ENCODE measurements at regions not wholly inside any gene's neighbourhood (a gene's known extent, or its start where the extent isn't known, plus 50 kb on each side); places are given as distances from the start of the nearest gene placed in this dataset.

DNA sequence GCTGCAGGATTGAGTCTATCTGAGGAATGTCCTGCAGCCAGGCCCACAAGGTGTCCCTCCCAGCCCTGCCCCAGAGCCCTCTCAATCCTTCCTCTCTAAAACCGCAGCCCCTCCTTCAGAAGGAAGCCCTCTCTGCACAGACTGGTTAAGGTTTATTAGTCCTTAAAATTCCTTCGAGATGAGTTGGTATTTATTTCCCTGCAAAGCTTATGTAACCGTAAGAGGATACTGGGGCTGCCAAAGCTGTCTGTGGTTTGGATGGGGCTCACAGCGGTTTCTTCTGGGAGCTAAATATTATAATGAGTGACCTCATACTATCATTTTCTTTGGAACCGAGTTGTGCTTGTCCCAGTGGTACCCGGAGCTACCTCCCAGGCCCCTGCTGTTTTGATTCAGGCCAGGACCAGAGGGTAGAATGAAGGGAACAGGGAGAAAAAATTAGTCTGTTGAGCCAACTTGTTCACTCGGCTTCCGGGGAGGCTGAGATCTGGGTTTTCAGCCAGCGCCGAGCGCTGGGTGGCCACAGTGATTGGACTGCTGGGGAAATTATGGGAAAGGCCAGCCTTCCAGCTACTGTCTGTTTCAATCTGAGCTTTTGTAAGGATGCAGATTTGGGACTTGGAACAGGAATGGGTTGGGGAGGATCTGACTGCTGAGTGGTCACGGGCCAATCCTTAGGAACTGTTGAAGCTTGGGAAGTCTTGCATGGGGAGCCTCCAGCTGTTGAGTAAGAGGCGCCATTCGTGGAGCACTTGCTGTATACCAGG is 107.5 kb downstream of the NDFIP1 start:
- peak; percentile 96 for ATAC-seq

GRCh38 chr5:142213077-142213476 is 104.5 kb downstream of the NDFIP1 start:
- ATAC-seq: no peak
- TF ChIP-seq SNAI2 (CRISPR knock-in tag; IDR thresholded peaks at IDR 0.05) (no peak), ZC3H10 (CRISPR knock-in tag; IDR thresholded peaks at IDR 0.05) (no peak), ESRRG (CRISPR knock-in tag; IDR thresholded peaks at IDR 0.05) (no peak), ZNF565 (CRISPR knock-in tag; conservative IDR thresholded peaks at IDR 0.05; ENCODE audit: low read depth) (no peak)

More for the DNA sequence above, 107.5 kb downstream of the NDFIP1 start:
- TF ChIP-seq ISL1 (CRISPR knock-in tag; IDR thresholded peaks at IDR 0.05): peak; percentile 67
- TF ChIP-seq, protein P1, sequence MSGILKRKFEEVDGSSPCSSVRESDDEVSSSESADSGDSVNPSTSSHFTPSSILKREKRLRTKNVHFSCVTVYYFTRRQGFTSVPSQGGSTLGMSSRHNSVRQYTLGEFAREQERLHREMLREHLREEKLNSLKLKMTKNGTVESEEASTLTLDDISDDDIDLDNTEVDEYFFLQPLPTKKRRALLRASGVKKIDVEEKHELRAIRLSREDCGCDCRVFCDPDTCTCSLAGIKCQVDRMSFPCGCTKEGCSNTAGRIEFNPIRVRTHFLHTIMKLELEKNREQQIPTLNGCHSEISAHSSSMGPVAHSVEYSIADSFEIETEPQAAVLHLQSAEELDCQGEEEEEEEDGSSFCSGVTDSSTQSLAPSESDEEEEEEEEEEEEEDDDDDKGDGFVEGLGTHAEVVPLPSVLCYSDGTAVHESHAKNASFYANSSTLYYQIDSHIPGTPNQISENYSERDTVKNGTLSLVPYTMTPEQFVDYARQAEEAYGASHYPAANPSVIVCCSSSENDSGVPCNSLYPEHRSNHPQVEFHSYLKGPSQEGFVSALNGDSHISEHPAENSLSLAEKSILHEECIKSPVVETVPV (CRISPR knock-in tag; IDR thresholded peaks at IDR 0.05): no peak
- peak; percentile 73; the same call in 1 of the 2 replicates for TF ChIP-seq PATZ1 (CRISPR knock-in tag; IDR thresholded peaks at IDR 0.05; ENCODE audit: borderline replicate concordance)
- no peak for TF ChIP-seq ZFP3 (CRISPR knock-in tag; IDR thresholded peaks at IDR 0.05)
- TF ChIP-seq, protein P2, sequence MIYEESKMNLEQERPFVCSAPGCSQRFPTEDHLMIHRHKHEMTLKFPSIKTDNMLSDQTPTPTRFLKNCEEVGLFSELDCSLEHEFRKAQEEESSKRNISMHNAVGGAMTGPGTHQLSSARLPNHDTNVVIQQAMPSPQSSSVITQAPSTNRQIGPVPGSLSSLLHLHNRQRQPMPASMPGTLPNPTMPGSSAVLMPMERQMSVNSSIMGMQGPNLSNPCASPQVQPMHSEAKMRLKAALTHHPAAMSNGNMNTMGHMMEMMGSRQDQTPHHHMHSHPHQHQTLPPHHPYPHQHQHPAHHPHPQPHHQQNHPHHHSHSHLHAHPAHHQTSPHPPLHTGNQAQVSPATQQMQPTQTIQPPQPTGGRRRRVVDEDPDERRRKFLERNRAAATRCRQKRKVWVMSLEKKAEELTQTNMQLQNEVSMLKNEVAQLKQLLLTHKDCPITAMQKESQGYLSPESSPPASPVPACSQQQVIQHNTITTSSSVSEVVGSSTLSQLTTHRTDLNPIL (CRISPR knock-in tag; IDR thresholded peaks at IDR 0.05; ENCODE audit: low read depth): 0 out of 2 replicates have a peak, but pooled peaks have one; percentile 29
- TF ChIP-seq SNAI2 (CRISPR knock-in tag; IDR thresholded peaks at IDR 0.05): no peak

DNA sequence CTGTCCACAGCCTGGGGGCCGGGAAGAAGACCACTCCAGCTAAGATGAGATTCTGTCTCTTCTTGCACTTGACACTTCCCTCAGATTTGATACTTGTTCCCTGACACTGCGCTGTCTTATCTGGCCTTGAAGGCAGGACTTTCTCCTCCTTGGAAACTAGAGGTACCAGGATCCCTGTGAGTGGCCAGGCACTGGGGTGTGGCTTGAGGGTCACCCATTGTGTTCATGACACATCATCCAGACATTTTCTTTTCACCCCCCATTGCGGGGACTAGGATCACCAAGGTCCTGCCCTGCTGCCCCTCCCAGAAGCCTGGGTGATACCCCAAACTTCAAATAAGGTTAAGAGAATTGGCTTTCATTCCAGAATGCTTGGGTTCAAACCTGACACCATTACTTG is 103.3 kb downstream of the NDFIP1 start:
- TF ChIP-seq RARB (CRISPR knock-in tag; IDR thresholded peaks at IDR 0.05) (no peak), POU6F1 (CRISPR knock-in tag; IDR thresholded peaks at IDR 0.05; ENCODE audit: borderline replicate concordance, low read depth) (no peak), TCF4 (CRISPR knock-in tag; IDR thresholded peaks at IDR 0.05; ENCODE audit: borderline replicate concordance) (no peak), ESRRG (CRISPR knock-in tag; IDR thresholded peaks at IDR 0.05) (no peak), ZC3H10 (CRISPR knock-in tag; IDR thresholded peaks at IDR 0.05) (no peak), SNAI2 (CRISPR knock-in tag; IDR thresholded peaks at IDR 0.05) (no peak), ZNF70 (CRISPR knock-in tag; IDR thresholded peaks at IDR 0.05) (no peak), CSDC2 (CRISPR knock-in tag; IDR thresholded peaks at IDR 0.05) (no peak)
- TF ChIP-seq, protein P3, sequence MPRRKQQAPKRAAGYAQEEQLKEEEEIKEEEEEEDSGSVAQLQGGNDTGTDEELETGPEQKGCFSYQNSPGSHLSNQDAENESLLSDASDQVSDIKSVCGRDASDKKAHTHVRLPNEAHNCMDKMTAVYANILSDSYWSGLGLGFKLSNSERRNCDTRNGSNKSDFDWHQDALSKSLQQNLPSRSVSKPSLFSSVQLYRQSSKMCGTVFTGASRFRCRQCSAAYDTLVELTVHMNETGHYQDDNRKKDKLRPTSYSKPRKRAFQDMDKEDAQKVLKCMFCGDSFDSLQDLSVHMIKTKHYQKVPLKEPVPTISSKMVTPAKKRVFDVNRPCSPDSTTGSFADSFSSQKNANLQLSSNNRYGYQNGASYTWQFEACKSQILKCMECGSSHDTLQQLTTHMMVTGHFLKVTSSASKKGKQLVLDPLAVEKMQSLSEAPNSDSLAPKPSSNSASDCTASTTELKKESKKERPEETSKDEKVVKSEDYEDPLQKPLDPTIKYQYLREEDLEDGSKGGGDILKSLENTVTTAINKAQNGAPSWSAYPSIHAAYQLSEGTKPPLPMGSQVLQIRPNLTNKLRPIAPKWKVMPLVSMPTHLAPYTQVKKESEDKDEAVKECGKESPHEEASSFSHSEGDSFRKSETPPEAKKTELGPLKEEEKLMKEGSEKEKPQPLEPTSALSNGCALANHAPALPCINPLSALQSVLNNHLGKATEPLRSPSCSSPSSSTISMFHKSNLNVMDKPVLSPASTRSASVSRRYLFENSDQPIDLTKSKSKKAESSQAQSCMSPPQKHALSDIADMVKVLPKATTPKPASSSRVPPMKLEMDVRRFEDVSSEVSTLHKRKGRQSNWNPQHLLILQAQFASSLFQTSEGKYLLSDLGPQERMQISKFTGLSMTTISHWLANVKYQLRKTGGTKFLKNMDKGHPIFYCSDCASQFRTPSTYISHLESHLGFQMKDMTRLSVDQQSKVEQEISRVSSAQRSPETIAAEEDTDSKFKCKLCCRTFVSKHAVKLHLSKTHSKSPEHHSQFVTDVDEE (CRISPR knock-in tag; IDR thresholded peaks at IDR 0.05): no peak
- ATAC-seq: no peak

- ATAC-seq: no peak
- TF ChIP-seq POU6F1 (CRISPR knock-in tag; IDR thresholded peaks at IDR 0.05; ENCODE audit: borderline replicate concordance, low read depth): no peak
- TF ChIP-seq CSDC2 (CRISPR knock-in tag; IDR thresholded peaks at IDR 0.05): no peak
- TF ChIP-seq, protein P1 (CRISPR knock-in tag; IDR thresholded peaks at IDR 0.05): no peak
- no peak for TF ChIP-seq ZFP30 (CRISPR knock-in tag; IDR thresholded peaks at IDR 0.05)
- TF ChIP-seq RARB (CRISPR knock-in tag; IDR thresholded peaks at IDR 0.05): no peak
- no peak for TF ChIP-seq TOX (CRISPR knock-in tag; IDR thresholded peaks at IDR 0.05; ENCODE audit: borderline replicate concordance)
- no peak for TF ChIP-seq BACH2 (CRISPR knock-in tag; IDR thresholded peaks at IDR 0.05; ENCODE audit: borderline replicate concordance)
- TF ChIP-seq SNAI2 (CRISPR knock-in tag; IDR thresholded peaks at IDR 0.05): no peak
- TF ChIP-seq ESRRG (CRISPR knock-in tag; IDR thresholded peaks at IDR 0.05): no peak
- no peak for TF ChIP-seq PPARA (CRISPR knock-in tag; IDR thresholded peaks at IDR 0.05; ENCODE audit: borderline replicate concordance)
- no peak for TF ChIP-seq ISL1 (CRISPR knock-in tag; IDR thresholded peaks at IDR 0.05)
- no peak for TF ChIP-seq OSR1 (CRISPR knock-in tag; IDR thresholded peaks at IDR 0.05)
- TF ChIP-seq ZNF8 (CRISPR knock-in tag; IDR thresholded peaks at IDR 0.05): no peak
- TF ChIP-seq ARNTL (CRISPR knock-in tag; IDR thresholded peaks at IDR 0.05; ENCODE audit: borderline replicate concordance, low read depth): no peak
- no peak for TF ChIP-seq ZNF70 (CRISPR knock-in tag; IDR thresholded peaks at IDR 0.05)
Observed at GRCh38 chr5:142210864-142211412, 102.4 kb downstream of the NDFIP1 start.

Data from SK-N-SH treated with all-trans-retinoic acid at 6 μM for 48 hours (cell line).